ENCODE measurements at regions not wholly inside any gene's neighbourhood (a gene's known extent, or its start where the extent isn't known, plus 50 kb on each side); places are given as distances from the start of the nearest gene placed in this dataset.

- TF ChIP-seq, protein P1, sequence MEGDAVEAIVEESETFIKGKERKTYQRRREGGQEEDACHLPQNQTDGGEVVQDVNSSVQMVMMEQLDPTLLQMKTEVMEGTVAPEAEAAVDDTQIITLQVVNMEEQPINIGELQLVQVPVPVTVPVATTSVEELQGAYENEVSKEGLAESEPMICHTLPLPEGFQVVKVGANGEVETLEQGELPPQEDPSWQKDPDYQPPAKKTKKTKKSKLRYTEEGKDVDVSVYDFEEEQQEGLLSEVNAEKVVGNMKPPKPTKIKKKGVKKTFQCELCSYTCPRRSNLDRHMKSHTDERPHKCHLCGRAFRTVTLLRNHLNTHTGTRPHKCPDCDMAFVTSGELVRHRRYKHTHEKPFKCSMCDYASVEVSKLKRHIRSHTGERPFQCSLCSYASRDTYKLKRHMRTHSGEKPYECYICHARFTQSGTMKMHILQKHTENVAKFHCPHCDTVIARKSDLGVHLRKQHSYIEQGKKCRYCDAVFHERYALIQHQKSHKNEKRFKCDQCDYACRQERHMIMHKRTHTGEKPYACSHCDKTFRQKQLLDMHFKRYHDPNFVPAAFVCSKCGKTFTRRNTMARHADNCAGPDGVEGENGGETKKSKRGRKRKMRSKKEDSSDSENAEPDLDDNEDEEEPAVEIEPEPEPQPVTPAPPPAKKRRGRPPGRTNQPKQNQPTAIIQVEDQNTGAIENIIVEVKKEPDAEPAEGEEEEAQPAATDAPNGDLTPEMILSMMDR (conservative IDR thresholded peaks at IDR 0.05 in 1 of 2, IDR thresholded peaks at IDR 0.05 in 1 of 2; ENCODE audit: low read depth in 1 of 2, low read length in 2 of 2), result no peak
- TF ChIP-seq EZH2 (IDR thresholded peaks at IDR 0.05; ENCODE audit: low read length, missing control alignments), result no peak
Observed at GRCh38 chr1:38101037-38101785, 54.6 kb upstream of the POU3F1 start.

Measured in fibroblast of lung (primary cell).